ENCODE measurements at regions not wholly inside any gene's neighbourhood (a gene's known extent, or its start where the extent isn't known, plus 50 kb on each side); places are given as distances from the start of the nearest gene placed in this dataset.
"Not testable (repeated sequence)": the region's sequence is repeated elsewhere in the genome, so short reads cannot be mapped to it uniquely, and the experiment has no call there.

- peak; percentile 13 for DNase-seq (ENCODE audit: low read depth)
Observed at GRCh38 chr6:2611092-2611491, 139.6 kb downstream of the MYLK4 start.

GRCh38 chr6:2608503-2608902 is 142.2 kb downstream of the MYLK4 start:
- DNase-seq (ENCODE audit: low read depth) = no peak

- no peak for DNase-seq (ENCODE audit: low read depth)
Observed at GRCh38 chr6:2600363-2600762, 150.4 kb downstream of the MYLK4 start.

- no peak for DNase-seq (ENCODE audit: low read depth)
Observed at GRCh38 chr6:2599817-2600216, 150.9 kb downstream of the MYLK4 start.

GRCh38 chr6:2598867-2599266 is 151.9 kb downstream of the MYLK4 start:
- DNase-seq (ENCODE audit: low read depth) = no peak

- DNase-seq (ENCODE audit: low read depth) = no peak
Observed at GRCh38 chr6:2597991-2598390, 152.7 kb downstream of the MYLK4 start.

- DNase-seq (ENCODE audit: low read depth) = not testable (repeated sequence)
Observed at GRCh38 chr6:2597457-2597856, 153.3 kb downstream of the MYLK4 start.

GRCh38 chr6:2596222-2596621 is 154.5 kb downstream of the MYLK4 start:
- peak; percentile 12 for DNase-seq (ENCODE audit: low read depth)

GRCh38 chr6:2594868-2595267 is 155.9 kb downstream of the MYLK4 start:
- no peak for DNase-seq (ENCODE audit: low read depth)

- DNase-seq (ENCODE audit: low read depth) = no peak
Observed at GRCh38 chr6:2593167-2593566, 157.6 kb downstream of the MYLK4 start.

- no peak for DNase-seq (ENCODE audit: low read depth)
Observed at GRCh38 chr6:2589171-2589661, 161.5 kb downstream of the MYLK4 start.

GRCh38 chr6:2583459-2583858 is 167.3 kb downstream of the MYLK4 start:
- DNase-seq (ENCODE audit: low read depth) = no peak

GRCh38 chr6:2582268-2582667 is 168.5 kb downstream of the MYLK4 start:
- no peak for DNase-seq (ENCODE audit: low read depth)

GRCh38 chr6:2581611-2582010 is 169.1 kb downstream of the MYLK4 start:
- no peak for DNase-seq (ENCODE audit: low read depth)

- no peak for DNase-seq (ENCODE audit: low read depth)
Observed at GRCh38 chr6:2581011-2581410, 169.7 kb downstream of the MYLK4 start.

- DNase-seq (ENCODE audit: low read depth) = no peak
Observed at GRCh38 chr6:2579804-2580570, 170.7 kb downstream of the MYLK4 start.

- no peak for DNase-seq (ENCODE audit: low read depth)
Observed at GRCh38 chr6:2579241-2579761, 171.4 kb downstream of the MYLK4 start.

GRCh38 chr6:2578767-2579166 is 172.0 kb downstream of the MYLK4 start:
- DNase-seq (ENCODE audit: low read depth) = peak; percentile 12

GRCh38 chr6:2576499-2576898 is 174.2 kb downstream of the MYLK4 start:
- DNase-seq (ENCODE audit: low read depth) = no peak

GRCh38 chr6:2575236-2575635 is 175.5 kb downstream of the MYLK4 start:
- DNase-seq (ENCODE audit: low read depth) = no peak

GRCh38 chr6:2569420-2569819 is 181.3 kb downstream of the MYLK4 start:
- not testable (repeated sequence) for DNase-seq (ENCODE audit: low read depth)

- DNase-seq (ENCODE audit: low read depth) = no peak
Observed at GRCh38 chr6:2566048-2566447, 184.7 kb downstream of the MYLK4 start.

- no peak for DNase-seq (ENCODE audit: low read depth)
Observed at GRCh38 chr6:2565499-2565898, 185.2 kb downstream of the MYLK4 start.
